ENCODE measurements at regions not wholly inside any gene's neighbourhood (a gene's known extent, or its start where the extent isn't known, plus 50 kb on each side); places are given as distances from the start of the nearest gene placed in this dataset.

- TF ChIP-seq POU5F1 (IDR thresholded peaks at IDR 0.05; ENCODE audit: borderline replicate concordance, low read depth, low read length, partially characterized antibody) (no peak), YY1 (IDR thresholded peaks at IDR 0.05; ENCODE audit: borderline replicate concordance in 1 of 3, control insufficient read depth in 1 of 3, extremely low read depth in 1 of 3, insufficient read depth in 3 of 3, insufficient read length in 1 of 3, insufficient replicate concordance in 2 of 3, low read depth in 1 of 3, low read length in 2 of 3) (no peak), E2F4 (CRISPR knock-in tag; IDR thresholded peaks at IDR 0.05; ENCODE audit: low read depth) (no peak), TOE1 (IDR thresholded peaks at IDR 0.05; ENCODE audit: borderline replicate concordance) (no peak), TOE1 (CRISPR knock-in tag; IDR thresholded peaks at IDR 0.05; ENCODE audit: borderline replicate concordance, low read depth) (no peak), RAD21 (CRISPR knock-in tag; conservative IDR thresholded peaks at IDR 0.05 in 1 of 2, IDR thresholded peaks at IDR 0.05 in 1 of 2) (no peak), STAT6 (CRISPR knock-in tag; IDR thresholded peaks at IDR 0.05) (no peak), ZBTB7A (IDR thresholded peaks at IDR 0.05; ENCODE audit: borderline replicate concordance, control insufficient read depth, low read depth, low read length) (no peak), BRF2 (IDR thresholded peaks at IDR 0.05; ENCODE audit: borderline replicate concordance, insufficient read depth, insufficient read length) (no peak), POLR2A (conservative IDR thresholded peaks at IDR 0.05) (no peak), KLF13 (tag; IDR thresholded peaks at IDR 0.05; ENCODE audit: borderline replicate concordance, low read depth) (no peak), MED1 (CRISPR knock-in tag; IDR thresholded peaks at IDR 0.05; ENCODE audit: borderline replicate concordance) (no peak), CBX5 (IDR thresholded peaks at IDR 0.05; ENCODE audit: borderline replicate concordance, low read depth) (no peak), CHD7 (IDR thresholded peaks at IDR 0.05; ENCODE audit: low read depth, low read length) (no peak), ZNF57 (CRISPR knock-in tag; IDR thresholded peaks at IDR 0.05) (no peak)
Observed at GRCh38 chr6:40855168-40855880, 183.7 kb downstream of the UNC5CL start.
